G401 (cell line): ENCODE measurements at regions not wholly inside any gene's neighbourhood (a gene's known extent, or its start where the extent isn't known, plus 50 kb on each side); places are given as distances from the start of the nearest gene placed in this dataset.
"Not testable (repeated sequence)": the region's sequence is repeated elsewhere in the genome, so short reads cannot be mapped to it uniquely, and the experiment has no call there.

Source experiments
- DNase-seq: peaks from one replicate; pipeline ENCODE4 v3.0.0-alpha.2; 2015; ENCODE audit warnings: low spot score
- in situ Hi-C: cut with HindIII; loops from 2 replicates; pipeline ENCODE4 v1.10.0; 2016; ENCODE audit warnings: low sequenced_read_pairs, mixed read lengths

GRCh38 chr12:131363841-131364495 lies 346.9 kb upstream of the SFSWAP start:
- in situ Hi-C loops, result no loop called here
- DNase-seq, result no peak

- DNase-seq, result no peak
Measured at GRCh38 chr12:131364903-131365820, 345.7 kb upstream of the SFSWAP start.

GRCh38 chr12:131365821-131366260 lies 345.0 kb upstream of the SFSWAP start:
- in situ Hi-C loops, result no loop called here
- no peak for DNase-seq

More at GRCh38 chr12:131364903-131365820, 345.7 kb upstream of the SFSWAP start:
- in situ Hi-C loops, result no loop called here

GRCh38 chr12:131366261-131366871 lies 344.5 kb upstream of the SFSWAP start:
- in situ Hi-C loops, result no loop called here
- no peak for DNase-seq

- DNase-seq, in situ Hi-C loops: not testable (repeated sequence)
Measured at GRCh38 chr12:131367067-131367982, 343.6 kb upstream of the SFSWAP start.

DNA sequence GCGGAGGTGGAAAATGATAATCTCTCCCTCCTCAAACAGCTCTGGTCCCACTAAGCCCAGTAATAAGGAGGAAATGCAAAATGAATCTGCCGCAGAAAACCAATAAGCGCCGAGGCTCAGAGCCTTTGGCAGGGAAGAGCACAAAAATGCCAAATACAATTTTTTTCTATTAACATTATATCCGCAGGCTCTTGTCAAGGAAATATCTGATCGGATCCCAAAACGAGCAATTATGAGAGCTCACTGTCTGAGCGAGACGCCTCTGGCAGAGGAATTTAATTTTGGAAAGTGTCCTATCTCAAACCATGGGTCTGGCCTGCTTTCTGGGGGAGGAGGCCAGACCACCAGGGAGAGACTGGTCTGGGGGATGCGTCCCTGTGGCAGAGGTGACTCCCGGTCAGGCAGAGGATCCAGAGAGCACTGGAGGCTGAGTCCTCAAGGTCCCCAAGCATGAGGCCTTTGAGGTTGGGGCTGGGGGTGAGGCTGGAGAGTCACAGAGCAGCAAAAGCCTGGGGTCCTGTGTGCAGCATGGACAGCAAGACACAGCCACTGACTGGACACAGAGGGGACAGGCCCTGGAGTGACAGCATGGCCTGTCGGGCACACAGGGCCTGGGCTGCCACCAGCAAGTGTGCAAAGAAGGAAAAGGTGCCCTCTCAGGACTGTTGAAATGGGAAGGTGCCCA lies 342.8 kb upstream of the SFSWAP start:
- no peak for DNase-seq
- in situ Hi-C loops, result no loop called here

DNA sequence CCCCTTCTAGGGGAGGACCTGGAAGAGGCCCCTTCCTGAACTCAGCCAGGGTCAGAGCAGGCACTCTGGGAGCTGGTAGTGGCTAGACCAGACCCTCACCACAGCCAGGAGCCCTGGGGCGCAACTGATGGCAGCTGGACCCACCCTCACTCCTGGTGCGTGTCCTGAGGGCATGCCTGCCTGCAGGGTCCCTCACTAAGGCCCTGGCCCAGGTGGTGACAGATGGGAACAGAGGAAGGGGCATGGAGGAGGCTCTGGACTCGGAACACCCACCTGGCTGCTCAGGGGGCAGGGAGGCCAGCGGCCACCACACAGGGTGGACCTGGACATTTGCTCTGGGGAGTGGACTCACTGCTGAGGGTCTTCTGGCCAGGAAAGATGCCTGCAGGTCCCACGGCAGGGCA lies 342.2 kb upstream of the SFSWAP start:
- no peak for DNase-seq
- in situ Hi-C loops, result no loop called here

DNA sequence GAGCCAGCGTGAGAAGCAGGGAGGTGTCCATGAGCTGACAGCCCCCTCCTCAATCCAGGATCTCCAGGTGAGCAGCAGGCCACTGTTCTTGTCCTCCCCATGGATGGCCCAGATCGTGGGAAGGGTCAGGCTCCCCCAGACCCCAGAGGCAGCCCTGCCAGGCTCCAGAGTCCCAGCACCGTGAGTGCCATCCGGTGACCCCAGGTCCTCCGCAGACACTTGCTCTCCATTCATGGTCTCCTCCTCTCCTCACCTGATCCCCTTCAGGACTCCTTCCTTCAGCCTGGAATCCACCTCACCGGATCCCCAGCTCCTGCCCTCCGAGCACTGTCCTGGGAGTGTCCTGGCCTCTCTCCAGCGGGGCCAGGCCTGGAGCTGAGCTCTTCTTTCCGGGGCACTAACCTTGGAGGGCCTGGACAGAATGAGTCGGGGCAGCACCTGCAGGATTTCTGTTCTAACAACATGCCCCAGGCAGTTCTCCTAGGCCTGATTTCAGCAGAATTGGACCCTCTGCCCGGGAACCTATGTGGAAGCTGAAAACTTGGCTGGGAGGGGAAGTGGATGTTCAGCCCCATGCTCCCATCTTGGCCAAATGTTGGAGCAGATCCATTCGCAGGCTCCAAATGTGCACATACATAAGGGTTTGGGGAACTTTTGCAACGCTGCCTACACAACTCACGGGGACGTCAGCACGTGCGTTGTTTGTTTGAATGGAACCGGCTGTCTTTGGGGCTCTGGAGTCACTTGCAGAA lies 341.6 kb upstream of the SFSWAP start:
- no peak for DNase-seq
- in situ Hi-C loops, result no loop called here

DNA sequence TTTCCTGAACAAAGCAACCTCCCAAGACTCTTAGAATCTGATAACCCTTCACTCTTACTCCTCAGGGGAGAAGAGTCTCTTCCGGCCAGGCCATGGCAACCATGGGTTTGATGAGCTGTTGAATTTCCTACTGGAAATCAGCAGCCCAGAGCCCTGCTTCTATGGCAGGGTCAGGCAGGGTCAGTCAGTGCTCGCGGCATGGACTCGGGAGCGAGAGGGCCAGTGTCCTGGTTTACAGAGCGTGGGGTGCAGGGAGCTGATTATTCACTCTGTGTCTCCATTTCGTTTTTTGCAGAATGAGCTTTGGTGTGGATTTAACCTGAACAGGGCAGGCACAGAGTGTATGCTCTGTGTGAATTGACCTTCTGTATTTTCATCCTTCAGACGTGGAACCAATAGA lies 340.6 kb upstream of the SFSWAP start:
- in situ Hi-C loops, result no loop called here
- DNase-seq, result no peak

DNA sequence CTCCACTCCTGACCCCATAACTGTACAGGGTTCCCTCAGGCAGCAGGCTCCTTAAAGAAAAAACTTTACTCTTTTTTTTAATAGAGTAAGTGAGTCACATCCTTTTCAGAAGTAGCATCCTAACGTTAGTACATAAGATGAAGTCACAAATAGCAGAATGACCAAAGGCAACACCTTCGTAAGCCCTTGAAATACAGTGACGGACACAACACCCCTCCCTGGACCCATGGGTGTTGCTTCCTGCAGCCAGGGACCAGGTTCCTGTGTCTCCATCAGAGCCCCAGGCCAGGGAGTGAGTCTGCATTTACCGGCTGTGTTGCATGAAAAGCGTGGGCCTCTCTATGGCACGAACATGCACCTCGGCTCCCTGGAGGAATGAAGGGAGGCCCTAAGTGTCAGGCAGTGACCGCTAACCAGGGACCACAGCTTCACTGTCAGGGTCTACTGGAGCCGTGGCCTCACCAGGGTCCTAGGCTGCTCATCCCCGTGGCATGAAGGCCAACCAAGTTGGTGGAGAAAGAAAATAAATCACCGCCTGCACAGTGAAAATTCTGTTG lies 340.0 kb upstream of the SFSWAP start:
- DNase-seq, result no peak

DNA sequence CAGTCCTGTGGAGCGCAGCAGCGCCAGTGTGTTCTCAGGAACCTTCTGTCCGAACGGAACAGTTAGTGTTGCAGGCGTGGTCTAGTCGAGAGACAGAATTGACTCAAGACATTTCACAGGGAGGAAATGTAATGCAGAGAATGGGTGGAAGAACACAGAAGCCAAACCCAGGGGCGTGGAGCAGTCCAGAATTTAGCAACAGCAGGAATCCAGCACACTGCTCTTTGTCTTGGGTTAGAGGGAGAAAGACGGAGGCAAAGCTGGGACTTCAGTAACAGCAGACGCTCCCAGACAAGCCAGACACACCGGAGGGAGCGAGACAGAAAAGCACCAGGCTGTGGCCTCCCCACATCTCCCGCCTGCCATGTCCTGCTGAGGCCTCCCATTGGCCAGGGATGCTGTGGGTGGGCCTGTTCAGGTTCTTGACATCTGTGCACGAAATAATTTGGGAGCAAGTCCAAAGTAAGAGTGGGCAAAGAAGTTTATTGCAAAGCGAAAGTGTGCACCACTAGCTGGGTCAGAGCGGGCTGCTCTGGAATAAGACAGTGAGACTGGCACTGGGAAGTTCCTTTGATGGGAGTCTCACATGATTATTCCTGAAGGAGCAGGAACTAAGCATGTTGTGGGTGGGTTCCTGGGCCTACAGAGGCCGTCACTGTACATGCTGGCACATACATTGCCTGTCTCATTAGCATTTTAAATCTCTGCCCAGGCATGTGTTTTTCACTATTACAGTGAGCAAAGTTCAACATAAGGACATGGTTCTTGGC lies 339.3 kb upstream of the SFSWAP start:
- in situ Hi-C loops, result no loop called here
- no peak for DNase-seq

More for the DNA sequence above, 340.0 kb upstream of the SFSWAP start:
- in situ Hi-C loops, result no loop called here

GRCh38 chr12:131372171-131372475 lies 338.8 kb upstream of the SFSWAP start:
- no peak for DNase-seq
- in situ Hi-C loops, result no loop called here

DNA sequence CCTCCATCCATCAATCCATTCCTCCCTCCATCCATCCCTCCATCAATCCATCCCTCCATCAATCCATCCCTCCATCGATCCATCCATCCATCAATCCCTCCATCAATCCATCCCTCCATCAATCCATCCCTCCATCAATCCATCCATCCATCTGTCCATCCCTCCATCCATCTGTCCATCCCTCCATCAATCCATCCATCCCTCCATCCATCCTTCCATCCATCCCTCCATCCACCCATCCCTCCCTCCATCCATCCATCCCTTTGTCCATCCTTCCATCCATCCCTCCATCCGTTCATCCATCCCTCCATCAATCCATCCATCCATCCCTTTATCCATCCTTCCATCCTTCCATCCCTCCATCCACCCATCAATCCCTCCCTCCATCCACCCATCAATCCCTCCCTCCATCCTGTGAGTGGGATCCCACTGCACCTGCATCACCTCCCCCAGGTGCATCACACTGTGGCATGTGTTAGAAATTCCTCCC lies 338.1 kb upstream of the SFSWAP start:
- no peak for DNase-seq
- in situ Hi-C loops, result no loop called here

GRCh38 chr12:131375261-131375971 lies 335.5 kb upstream of the SFSWAP start:
- DNase-seq, result no peak
- in situ Hi-C loops, result no loop called here

DNA sequence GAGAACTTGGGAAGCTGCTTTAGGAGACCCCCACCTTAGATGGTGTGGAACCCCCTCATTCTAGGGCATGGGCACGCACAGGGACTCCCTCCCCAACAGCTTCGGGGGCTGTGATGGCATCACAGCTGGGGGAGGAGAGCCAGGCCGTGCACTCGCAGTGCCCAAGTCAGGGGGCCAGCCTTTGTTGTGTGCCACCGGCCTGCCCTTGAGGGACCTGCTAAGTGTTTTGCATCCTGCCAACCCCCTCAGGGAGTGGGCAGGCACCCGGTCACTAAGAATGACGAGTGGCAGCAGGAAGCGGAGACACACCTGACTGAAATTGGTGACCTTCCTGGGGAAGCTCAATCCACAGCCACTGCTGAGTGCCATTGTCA lies 334.9 kb upstream of the SFSWAP start:
- DNase-seq, result no peak
- in situ Hi-C loops, result no loop called here

GRCh38 chr12:131378176-131378842 lies 332.6 kb upstream of the SFSWAP start:
- no peak for DNase-seq
- in situ Hi-C loops, result no loop called here
